CD14-positive monocyte (primary cell): ENCODE measurements at regions not wholly inside any gene's neighbourhood (a gene's known extent, or its start where the extent isn't known, plus 50 kb on each side); places are given as distances from the start of the nearest gene placed in this dataset.

Experiments used
- DNase-seq, 3 donors: peaks; one replicate each; pipeline ENCODE4 v3.0.0-alpha.2; 2011 to 2022
- H2AFZ ChIP-seq: 2 replicates; pipeline ENCODE4 v1.6.0; 2012; ENCODE audit warnings: mild to moderate bottlenecking, low read depth, low read length, inconsistent platforms; ENCODE audit not compliant: insufficient read depth, poor library complexity, severe bottlenecking
- H3K27ac ChIP-seq, 2 donors: 1 replicate in 1 of 2; 2 replicates in 1 of 2; pipeline ENCODE4 v1.5.1; 2012 to 2013; ENCODE audit warnings: low read length in 2 of 2, control low read depth in 1 of 2, inconsistent platforms in 1 of 2, low read depth in 1 of 2, mild to moderate bottlenecking in 1 of 2
- H3K27me3 ChIP-seq, 2 donors: one replicate each; pipeline versions ENCODE4 v1.6.0 to v1.6.1; 2011 to 2013; ENCODE audit warnings: low read length in 2 of 2; ENCODE audit not compliant: control insufficient read depth in 2 of 2, insufficient read depth in 2 of 2
- H3K36me3 ChIP-seq, 2 donors: replicated peaks in 1 of 2; 1 replicate in 1 of 2; 2 replicates in 1 of 2; pipeline versions ENCODE4 v1.5.1 to v1.6.1; 2012 to 2013; ENCODE audit warnings: low read length in 2 of 2, control low read depth in 1 of 2, inconsistent platforms in 1 of 2, mild to moderate bottlenecking in 1 of 2; ENCODE audit not compliant: insufficient read depth in 2 of 2, control insufficient read depth in 1 of 2
- H3K4me1 ChIP-seq, 2 donors: 1 replicate in 1 of 2; 2 replicates in 1 of 2; pipeline versions ENCODE4 v1.5.1 to v1.6.1; 2012 to 2013; ENCODE audit warnings: low read length in 2 of 2, control low read depth in 1 of 2, inconsistent platforms in 1 of 2, mild to moderate bottlenecking in 1 of 2, moderate library complexity in 1 of 2; ENCODE audit not compliant: insufficient read depth in 2 of 2, control insufficient read depth in 1 of 2
- H3K4me2 ChIP-seq: replicated peaks from 2 replicates; pipeline ENCODE3; 2012; ENCODE audit warnings: low read length, moderate library complexity, mild to moderate bottlenecking; ENCODE audit not compliant: poor library complexity, severe bottlenecking; ENCODE audit errors: extremely low read depth
- H3K4me3 ChIP-seq, 3 experiments: fragments of 200-600 bp in 1 of 3; sonication (generic) in 1 of 3; replicated peaks in 1 of 3; 1 replicate in 2 of 3; 2 replicates in 1 of 3; pipeline ENCODE4 v1.5.1; 2011 to 2013; ENCODE audit warnings: low read length in 3 of 3, mild to moderate bottlenecking in 3 of 3, control low read depth in 2 of 3, low read depth in 2 of 3, inconsistent platforms in 1 of 3, moderate library complexity in 1 of 3
- H3K79me2 ChIP-seq: 2 replicates; pipeline ENCODE4 v1.6.0; 2012; ENCODE audit warnings: mild to moderate bottlenecking, control low read depth, inconsistent platforms, low read length, moderate library complexity; ENCODE audit not compliant: insufficient read depth
- H3K9ac ChIP-seq: 2 replicates; pipeline ENCODE4 v1.6.0; 2017; ENCODE audit warnings: low read length, mild to moderate bottlenecking; ENCODE audit not compliant: insufficient read depth, poor library complexity, severe bottlenecking
- H3K9me3 ChIP-seq, 2 donors: replicated peaks in 1 of 2; 1 replicate in 1 of 2; 2 replicates in 1 of 2; pipeline versions ENCODE4 v1.5.1 to v1.6.1; 2012 to 2013; ENCODE audit warnings: low read length in 2 of 2, control low read depth in 1 of 2; ENCODE audit not compliant: control insufficient read depth in 1 of 2, insufficient read depth in 1 of 2
- H4K20me1 ChIP-seq: 2 replicates; pipeline ENCODE4 v1.6.0; 2012; ENCODE audit warnings: mild to moderate bottlenecking, low read length, control low read depth, moderate library complexity; ENCODE audit not compliant: insufficient read depth
- H3K27ac Mint-ChIP-seq, 7 donors: one replicate each; pipeline ENCODE4 v1.8.0; 2020; ENCODE audit warnings: mild to moderate bottlenecking in 7 of 7, mixed read lengths in 7 of 7, moderate library complexity in 6 of 7, inconsistent platforms in 2 of 7
- H3K27me3 Mint-ChIP-seq, 3 donors: one replicate each; pipeline ENCODE4 v1.8.0; 2021 to 2022; ENCODE audit warnings: low read depth in 3 of 3, mild to moderate bottlenecking in 3 of 3, mixed read lengths in 3 of 3, moderate library complexity in 3 of 3, inconsistent platforms in 1 of 3
- H3K36me3 Mint-ChIP-seq, 2 donors: one replicate each; pipeline ENCODE4 v1.8.0; 2020; ENCODE audit warnings: mixed read lengths in 2 of 2, inconsistent platforms in 1 of 2, mild to moderate bottlenecking in 1 of 2
- H3K4me1 Mint-ChIP-seq: one replicate; pipeline ENCODE4 v1.8.0; 2020; ENCODE audit warnings: mild to moderate bottlenecking, mixed read lengths
- H3K4me3 Mint-ChIP-seq, 2 donors: one replicate each; pipeline ENCODE4 v1.8.0; 2020; ENCODE audit warnings: mild to moderate bottlenecking in 2 of 2, mixed read lengths in 2 of 2, moderate library complexity in 1 of 2
- H3K9me3 Mint-ChIP-seq, 7 donors: one replicate each; pipeline ENCODE4 v1.8.0; 2020 to 2022; ENCODE audit warnings: mixed read lengths in 7 of 7, mild to moderate bottlenecking in 6 of 7, moderate library complexity in 6 of 7, inconsistent platforms in 2 of 7
- WGBS: methylation state at CpG from one replicate; pipeline ENCODE4 v1.1.5; 2013; ENCODE audit warnings: missing lambda C conversion rate; ENCODE audit not compliant: insufficient coverage; 5-methylcytosine and 5-hydroxymethylcytosine counted together
- intact Hi-C, 2 donors: fragments of 100-400 bp; cut with micrococcal nuclease; formaldehyde crosslinking; loops; one replicate each; pipeline versions ENCODE4 v1.15.0 to v1.15.1; 2023
- TF ChIP-seq, protein P1 (sequence below): fragments of 200-600 bp; IDR thresholded peaks from one replicate; pipeline ENCODE4 v1.8.0; 2022; ENCODE audit warnings: antibody characterized with exemption, mild to moderate bottlenecking

DNA sequence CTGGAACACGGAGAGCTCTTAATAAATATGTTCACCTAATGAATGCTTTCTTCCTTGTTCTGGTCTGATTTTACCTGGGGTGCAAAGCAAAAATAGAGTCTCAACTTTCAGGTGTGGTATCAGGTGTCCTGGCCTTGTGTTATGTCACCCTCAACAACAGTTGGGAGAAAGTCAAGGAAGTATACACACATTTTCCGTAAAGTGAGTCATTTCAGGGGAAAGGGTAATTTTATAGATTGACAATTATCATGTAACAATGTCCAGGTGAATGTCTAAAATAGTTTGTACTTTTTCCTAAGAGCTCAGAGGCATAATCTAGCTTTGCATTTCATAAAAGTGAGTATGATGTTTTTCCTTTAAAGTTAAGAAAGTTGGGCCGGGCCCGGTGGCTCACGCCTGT, 287.4 kb downstream of the SKIDA1 start:
- Histone ChIP-seq H2AFZ (no peak overlapping the region), H3K4me1 (no peaks in the 10 kb centered on the region), H3K9ac (no peak overlapping the region), H4K20me1 (no peaks in the 10 kb centered on the region), H3K4me3 (no peak overlapping the region), H3K79me2 (no peaks in the 10 kb centered on the region), H3K27ac (no peak overlapping the region), H3K4me2 (no peak overlapping the region), H3K9me3 (no peaks in the 10 kb centered on the region), H3K36me3 (no peaks in the 10 kb centered on the region), H3K27me3 (no peaks in the 10 kb centered on the region)
- DNase-seq: no peak
- no peaks in the 10 kb centered on the region for H3K4me1 Mint-ChIP-seq
- WGBS: no CpG with 5 or more reads among the region's 5 CpGs
- no peak overlapping the region for H3K27ac Mint-ChIP-seq
- H3K9me3 Mint-ChIP-seq: peaks cover 0 to 9% (median 2%) of the 10 kb centered on the region in 7 donors
- TF ChIP-seq, protein P1, sequence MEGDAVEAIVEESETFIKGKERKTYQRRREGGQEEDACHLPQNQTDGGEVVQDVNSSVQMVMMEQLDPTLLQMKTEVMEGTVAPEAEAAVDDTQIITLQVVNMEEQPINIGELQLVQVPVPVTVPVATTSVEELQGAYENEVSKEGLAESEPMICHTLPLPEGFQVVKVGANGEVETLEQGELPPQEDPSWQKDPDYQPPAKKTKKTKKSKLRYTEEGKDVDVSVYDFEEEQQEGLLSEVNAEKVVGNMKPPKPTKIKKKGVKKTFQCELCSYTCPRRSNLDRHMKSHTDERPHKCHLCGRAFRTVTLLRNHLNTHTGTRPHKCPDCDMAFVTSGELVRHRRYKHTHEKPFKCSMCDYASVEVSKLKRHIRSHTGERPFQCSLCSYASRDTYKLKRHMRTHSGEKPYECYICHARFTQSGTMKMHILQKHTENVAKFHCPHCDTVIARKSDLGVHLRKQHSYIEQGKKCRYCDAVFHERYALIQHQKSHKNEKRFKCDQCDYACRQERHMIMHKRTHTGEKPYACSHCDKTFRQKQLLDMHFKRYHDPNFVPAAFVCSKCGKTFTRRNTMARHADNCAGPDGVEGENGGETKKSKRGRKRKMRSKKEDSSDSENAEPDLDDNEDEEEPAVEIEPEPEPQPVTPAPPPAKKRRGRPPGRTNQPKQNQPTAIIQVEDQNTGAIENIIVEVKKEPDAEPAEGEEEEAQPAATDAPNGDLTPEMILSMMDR: no peak
- peaks cover 1 to 2% (median 1%) of the 10 kb centered on the region in 3 donors for H3K27me3 Mint-ChIP-seq
- H3K4me3 Mint-ChIP-seq: no peak overlapping the region
- no peaks in the 10 kb centered on the region for H3K36me3 Mint-ChIP-seq
- intact Hi-C loops: no loop called here

DNA sequence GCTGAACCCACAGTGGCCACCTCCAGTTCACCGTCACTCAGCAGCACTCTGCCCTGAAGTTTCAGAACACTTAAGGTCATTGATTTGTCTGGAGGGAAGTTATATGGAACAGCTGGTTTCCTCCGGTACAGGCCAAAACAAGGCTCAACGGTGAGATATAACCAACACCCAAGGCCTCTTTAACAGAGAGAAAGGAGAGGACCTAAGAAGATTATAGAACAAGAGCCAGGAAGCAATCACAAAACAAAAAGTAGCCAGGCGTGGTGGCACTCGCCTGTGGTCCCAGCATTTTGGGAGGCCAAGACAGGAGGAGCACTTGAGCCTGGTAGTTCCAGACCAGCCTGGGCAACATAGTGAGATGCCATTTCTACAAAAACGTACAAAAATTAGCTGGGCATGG, 290.7 kb downstream of the SKIDA1 start:
- Histone ChIP-seq H3K4me2 (no peak overlapping the region), H3K27me3 (no peaks in the 10 kb centered on the region), H4K20me1 (no peaks in the 10 kb centered on the region), H3K79me2 (no peaks in the 10 kb centered on the region), H3K4me1 (no peaks in the 10 kb centered on the region), H3K27ac (no peak overlapping the region), H3K9me3 (no peaks in the 10 kb centered on the region), H3K4me3 (no peak overlapping the region), H2AFZ (no peak overlapping the region), H3K9ac (no peak overlapping the region), H3K36me3 (no peaks in the 10 kb centered on the region)
- H3K4me3 Mint-ChIP-seq: no peak overlapping the region
- intact Hi-C loops: no loop called here
- H3K9me3 Mint-ChIP-seq: peaks cover 1 to 16% (median 3%) of the 10 kb centered on the region in 7 donors
- H3K27me3 Mint-ChIP-seq: peaks cover 1 to 3% (median 2%) of the 10 kb centered on the region in 3 donors
- TF ChIP-seq, protein P1: no peak
- H3K36me3 Mint-ChIP-seq: no peaks in the 10 kb centered on the region
- no peak overlapping the region for H3K27ac Mint-ChIP-seq
- DNase-seq: no peak
- no peaks in the 10 kb centered on the region for H3K4me1 Mint-ChIP-seq
- WGBS: 100% methylated on average over 3 of the region's 6 CpGs
